ENCODE measurements at regions not wholly inside any gene's neighbourhood (a gene's known extent, or its start where the extent isn't known, plus 50 kb on each side); places are given as distances from the start of the nearest gene placed in this dataset.

DNA sequence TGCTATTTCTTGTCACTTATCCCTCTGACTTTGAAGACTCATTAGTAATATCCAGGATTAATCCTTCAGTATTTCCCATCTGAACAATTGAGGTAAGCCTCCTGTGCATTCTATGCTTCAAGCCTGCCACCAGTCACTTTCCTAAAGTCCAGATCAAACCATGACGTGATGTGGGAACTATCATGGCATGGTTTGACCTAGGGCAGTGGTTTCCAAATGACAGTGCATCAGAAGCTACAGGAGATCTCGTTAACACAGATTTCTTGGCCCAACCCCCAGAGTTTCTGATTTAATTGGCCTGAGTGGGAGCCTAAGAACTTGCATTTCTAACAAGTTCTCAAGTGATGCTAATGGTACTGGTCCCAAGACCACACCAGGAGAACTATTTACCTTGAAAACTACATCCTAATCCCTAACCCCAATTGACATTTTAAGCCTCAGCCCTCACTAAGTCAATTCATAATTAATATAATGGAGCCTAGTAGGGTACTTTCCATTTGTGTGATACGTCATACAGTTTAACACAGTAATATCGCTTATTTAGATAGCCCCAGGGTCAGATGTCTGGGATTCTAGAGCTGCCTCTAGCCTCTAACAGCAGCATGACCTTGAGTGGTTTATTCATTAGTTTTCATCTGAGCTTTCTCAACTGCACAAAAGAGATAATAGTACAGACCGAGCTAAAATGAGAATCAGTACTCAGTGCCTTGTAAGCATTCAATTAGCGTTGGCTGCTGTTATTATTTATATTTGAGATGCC is 907.6 kb downstream of the TFAP2A start:
- DNase-seq, result no peak

DNA sequence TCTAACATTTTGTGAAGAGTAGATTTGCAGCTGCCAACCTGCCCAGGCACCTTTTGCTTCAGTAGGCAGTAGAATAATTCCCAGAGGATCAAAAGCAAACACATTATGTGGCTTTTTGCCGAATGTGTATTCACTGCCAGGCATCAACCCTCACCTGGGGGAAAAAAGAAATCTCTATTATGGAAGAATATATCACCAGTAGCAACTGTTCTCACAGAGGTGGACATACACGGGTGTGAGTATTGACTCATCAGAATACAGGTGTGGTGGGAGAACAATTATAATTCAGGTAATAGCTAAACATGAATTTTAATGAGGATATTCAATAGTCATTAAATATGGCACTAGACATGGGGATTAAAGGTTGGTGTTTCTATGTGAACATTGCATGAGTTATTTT is 910.7 kb downstream of the TFAP2A start:
- DNase-seq, result no peak

DNA sequence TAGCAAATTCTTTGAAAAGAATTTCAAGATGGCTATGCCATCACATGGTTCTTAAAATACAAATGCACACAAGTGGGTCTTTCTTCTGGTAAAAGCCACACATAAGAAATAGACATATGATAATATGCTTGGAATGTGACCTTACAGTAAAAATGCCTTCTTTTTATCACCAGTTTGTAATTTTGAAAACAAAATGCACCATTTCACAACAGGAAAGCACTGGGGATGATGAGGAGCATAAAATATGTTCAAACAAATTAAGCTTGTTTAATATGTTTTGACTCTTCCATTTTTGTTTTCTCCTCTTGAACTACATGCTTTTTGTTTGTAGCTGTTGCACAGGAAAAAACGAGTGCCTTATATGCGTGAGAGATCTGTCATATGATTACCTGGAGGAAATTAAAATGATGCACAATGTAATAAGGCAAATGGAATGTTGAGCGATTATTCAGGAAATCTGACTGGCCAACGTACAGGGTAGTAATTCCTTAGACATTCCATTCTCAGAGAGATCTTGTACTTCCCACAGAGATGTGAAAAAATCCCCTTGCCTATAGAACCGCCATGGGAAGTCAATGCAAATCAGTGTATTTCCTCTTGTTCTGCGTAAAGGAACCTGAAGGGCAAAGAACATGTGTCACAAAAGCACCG is 911.6 kb downstream of the TFAP2A start:
- no peak for DNase-seq

DNA sequence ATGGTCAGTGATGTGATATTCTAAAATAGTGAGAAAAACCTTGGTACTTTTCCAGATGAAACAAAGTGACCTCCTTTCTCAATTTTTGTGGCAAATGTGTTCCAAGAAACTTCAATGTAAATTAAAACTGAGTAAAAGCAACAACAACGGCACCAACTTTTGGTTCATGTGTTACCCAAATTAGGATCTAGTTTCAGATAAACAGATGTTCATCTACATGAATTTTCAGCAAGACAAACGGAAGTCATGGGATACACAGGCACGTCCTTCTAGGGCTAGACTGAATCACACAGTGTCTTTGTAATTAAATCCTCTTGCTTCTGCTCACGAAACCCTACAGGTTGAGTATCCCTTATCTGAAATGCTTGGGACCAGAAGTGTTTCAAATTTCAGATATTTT is 915.2 kb downstream of the TFAP2A start:
- DNase-seq, result no peak

DNA sequence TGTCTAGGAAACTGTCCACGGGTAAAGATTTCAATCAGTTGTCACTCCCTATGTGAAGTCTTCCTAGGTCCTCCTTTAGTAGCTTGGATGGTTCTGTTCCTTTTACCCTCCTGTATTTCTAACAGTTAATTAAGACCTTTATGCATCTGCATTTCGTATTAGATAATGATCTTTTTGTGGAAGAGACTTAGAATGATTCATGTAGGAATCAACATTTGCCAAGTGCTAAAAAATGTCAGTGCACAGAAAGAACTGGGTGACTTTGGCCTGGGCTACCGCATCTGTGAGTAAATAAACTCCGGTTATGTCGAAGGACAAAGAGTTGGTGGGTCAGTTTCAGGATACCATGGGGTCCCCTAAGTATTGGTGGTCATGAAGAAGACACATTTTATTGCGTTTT is 918.0 kb downstream of the TFAP2A start:
- no peak for DNase-seq

DNA sequence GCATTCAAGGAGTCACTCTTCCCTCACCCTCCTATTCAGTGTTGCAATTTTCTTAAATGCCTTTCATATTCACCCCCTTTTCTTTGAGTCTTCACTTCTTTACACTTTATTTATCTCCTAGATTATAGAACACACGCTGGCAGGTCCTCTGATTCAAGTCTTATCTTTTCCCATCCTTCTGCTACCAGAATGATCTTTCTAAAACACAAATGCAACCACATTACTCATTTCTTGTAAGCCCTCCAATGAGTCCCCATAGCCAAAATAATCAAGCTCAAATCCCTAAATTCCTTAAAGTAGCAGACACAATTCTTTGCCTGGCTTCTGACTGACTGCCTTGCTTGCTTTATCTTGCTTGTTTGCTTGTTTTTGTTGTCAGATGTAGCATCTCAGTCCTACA is 920.0 kb downstream of the TFAP2A start:
- DNase-seq, result no peak

DNA sequence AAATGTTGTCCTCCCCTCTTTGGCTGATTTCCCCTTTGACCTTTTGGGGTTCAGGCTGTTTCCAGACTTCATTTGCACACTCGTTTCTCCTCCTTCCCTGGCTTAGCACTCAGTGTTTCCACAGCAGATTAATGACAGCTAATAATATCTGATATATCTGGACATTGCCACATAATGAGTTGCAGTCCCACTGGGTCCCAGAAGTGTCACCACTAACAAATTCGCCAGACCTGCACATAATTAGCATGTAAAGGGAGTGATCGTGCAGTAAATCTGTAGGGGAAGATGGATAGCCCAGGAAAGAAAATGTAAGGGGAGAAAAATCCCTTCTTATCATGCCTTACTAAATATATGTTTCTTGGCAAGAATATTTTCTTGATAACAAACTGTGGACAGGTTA is 922.1 kb downstream of the TFAP2A start:
- DNase-seq, result no peak

DNA sequence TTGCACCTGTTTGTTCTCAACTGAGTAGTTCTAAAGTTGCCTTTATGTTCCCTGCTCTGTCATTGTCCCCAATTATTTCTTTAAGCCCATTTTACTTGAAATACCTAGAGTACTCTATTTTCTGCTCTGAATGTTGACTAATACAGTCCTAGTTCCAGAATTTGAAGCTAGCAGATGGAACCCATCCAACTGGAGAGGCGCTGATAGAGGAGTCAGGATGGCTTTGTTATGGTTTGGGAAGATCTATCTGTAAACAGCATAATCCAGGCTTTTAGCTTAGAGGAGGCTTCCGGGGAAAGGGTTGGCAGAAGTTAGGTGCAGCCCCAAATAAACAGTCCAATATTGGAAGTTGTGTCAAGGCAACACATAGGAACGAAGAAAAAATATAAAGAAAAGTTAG is 927.7 kb downstream of the TFAP2A start:
- no peak for DNase-seq

DNA sequence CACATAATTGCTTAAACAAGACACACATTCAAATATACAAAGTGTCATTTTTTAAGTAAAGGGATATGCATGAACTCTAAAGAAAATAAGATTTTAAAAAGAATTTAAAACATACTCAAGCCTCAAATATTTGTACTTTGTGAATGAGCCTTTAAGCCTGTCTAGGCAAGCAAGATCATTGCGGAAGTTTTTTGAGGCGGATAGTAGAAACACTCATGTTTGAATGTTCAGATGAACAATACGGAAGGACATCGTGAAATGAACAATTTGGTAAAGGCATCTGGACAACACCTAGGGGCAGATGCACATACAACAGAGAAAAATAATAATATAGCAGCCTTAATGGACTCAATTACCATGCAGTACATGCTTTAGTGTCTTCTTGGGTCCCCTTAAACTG is 928.9 kb downstream of the TFAP2A start:
- DNase-seq, result no peak

DNA sequence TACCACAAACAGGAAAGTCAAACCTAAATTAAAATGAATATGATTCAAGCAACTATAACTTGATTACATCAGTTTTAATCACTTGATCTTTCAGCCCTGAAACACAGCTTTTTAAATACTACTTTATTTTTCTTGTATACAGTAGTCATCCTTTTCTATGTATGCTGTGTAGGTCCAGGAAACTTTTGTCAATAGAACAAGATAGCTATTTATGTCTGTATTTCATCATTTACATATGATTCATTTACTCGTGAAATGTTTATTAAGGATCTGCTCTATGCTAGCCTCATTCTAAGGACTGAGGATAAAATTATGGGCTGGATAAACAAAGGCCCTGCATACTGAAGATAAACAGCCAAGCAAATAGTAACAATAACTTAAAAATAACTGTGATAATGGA is 930.2 kb downstream of the TFAP2A start:
- DNase-seq, result no peak

DNA sequence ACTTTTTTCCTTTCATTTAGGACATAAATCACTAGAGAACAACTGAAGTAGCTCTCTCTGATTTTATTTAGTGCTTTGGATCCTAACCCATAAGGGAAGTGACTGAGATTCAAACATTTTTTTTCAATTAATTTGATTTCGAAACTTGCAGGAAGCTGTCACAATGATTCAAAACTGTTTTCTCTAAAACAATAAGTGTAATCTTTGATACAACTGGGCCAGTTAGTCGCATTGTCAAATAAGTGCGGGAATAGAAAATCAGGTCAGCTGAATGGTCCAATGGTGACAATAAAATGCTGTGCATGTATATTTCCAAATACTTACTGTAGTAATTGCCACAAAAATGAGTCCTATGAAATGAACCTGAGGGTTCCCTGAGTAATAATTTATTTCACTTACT is 930.8 kb downstream of the TFAP2A start:
- DNase-seq, result no peak

DNA sequence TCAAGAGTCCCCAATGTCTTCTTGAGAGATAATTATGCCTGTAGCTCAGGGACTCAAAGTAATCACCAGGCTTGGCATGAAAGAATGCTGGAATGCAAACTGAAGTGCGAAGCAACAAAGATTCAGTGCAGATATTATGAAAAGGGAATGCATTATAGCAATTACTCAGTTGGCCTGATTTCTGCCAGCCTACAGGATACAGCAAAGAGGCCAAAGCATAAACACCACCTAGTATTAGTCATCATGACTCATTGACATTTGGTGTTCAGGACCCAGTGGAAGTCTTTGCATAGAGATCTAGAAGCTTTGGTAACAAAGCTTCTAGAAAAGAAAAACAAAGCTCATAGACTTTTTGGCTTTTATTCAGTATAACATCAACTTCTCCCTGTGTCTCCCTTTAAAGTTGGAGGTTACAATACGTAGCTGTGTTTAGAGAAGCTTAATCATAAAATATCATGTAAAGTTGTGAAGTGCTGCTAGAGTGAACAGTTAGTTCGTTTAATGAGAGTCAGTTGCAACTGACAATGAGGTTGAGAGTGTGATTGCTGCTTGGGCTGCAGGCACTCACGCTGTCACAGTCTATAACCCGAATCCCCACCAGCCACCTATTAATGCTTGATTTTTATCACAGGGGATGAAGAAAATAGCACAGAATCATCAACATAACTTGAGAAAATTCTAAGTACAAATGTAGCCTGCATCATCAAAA is 932.7 kb downstream of the TFAP2A start:
- no peak for DNase-seq

DNA sequence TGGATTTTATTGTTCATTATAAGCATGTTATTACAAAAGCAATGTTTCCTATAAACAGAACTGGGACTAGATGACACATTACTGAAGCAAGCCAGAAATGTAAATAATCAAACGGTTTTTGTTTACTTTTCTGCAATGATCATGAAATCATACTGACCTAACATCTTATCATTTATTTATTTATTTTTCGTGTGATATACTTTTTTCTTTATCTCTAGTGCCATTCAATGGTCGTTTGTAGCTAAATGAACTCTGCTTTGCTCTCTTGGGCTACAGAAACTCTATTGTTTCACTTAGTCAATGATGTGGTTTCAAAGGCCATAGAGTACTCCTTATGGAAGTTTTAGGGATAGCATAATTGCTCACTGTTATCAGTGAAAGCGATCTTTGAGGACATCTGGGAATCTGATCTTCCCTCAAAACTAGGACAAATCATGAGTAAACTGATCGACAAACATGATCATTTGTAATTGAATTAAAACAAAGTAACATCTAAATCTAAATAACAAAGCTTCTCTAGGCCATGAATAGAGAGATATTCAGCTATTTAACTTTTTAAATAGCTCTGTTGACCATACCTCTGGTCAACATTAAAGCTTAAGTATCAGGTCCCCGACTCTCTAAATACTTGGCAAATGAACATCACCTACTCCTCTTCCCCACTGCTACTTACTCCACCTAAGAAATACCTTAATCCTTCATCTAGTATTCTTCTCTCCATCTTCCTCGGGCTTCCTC is 933.4 kb downstream of the TFAP2A start:
- no peak for DNase-seq

DNA sequence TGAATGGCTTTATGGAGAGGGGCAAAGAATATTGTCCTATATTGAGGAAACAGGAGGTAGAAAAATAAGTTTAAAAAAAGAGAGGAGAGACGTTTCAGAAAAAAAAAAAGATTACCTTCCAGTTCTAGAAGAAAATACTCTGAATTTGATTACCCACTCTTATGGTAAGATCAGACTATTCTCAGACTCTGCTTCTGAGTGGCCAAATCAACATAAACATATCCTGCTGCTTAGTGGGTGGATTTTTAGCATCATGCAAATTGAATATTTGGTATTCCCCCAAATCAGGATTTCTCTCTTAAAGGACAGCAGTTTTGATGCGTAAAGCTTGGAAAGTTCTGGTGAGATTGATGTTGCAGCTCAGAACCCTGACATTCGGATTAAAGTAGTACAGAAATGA is 946.6 kb downstream of the TFAP2A start:
- no peak for DNase-seq

DNA sequence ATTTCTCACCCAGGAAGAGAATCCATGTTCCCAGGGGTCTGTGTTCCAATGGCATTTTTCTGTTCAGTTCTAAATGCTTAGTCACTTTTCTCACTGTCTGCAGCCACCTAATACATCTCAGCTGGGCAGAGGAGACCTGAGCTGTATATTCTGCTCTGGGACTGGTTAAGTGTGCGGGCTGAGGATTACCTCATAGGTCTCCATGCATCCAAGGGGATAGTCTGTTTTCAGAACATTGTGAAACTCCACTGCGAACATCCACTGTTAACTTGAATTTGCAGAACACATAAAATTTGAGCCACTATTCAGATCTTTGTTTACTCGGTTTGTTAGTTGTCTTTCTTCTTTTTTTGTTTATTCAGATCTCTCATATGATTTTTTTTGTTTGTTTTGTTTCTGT is 947.1 kb downstream of the TFAP2A start:
- no peak for DNase-seq

DNA sequence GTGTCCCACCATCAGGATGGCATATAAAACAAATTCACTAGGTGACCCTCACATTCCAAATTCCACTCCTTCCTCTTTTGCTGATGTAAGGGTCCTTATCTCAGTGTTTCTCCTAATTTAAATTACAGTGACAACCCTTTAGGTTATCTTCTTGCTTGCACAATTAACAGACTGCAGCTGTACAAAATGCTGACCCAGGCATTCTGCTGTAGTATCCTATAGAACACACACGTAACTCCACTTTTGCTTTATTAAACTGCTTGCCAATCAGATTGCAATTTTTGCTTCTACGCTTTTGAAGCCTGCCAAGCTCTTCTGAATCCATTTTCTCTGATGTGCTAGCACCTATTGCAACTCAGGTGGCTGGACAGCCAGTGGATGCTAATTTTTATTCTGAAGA is 950.3 kb downstream of the TFAP2A start:
- DNase-seq, result no peak

DNA sequence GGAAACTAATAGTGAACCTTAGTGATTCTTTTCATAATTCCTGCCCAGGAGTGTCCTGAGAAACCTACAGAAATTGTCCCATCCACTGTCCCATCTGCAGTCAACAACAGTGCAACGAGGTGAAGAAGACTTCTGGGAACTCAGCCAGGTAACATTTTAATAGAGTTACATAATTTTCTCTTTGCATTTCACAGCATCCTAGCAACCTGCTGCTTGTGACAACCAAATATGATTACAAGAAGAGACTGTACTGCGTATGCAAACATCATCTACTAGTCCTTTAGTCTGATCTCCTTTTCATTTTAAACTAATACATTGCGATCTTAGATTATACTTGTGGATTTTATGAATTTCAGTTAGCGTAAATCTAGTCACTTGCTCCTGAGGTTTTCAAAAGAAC is 951.6 kb downstream of the TFAP2A start:
- no peak for DNase-seq

DNA sequence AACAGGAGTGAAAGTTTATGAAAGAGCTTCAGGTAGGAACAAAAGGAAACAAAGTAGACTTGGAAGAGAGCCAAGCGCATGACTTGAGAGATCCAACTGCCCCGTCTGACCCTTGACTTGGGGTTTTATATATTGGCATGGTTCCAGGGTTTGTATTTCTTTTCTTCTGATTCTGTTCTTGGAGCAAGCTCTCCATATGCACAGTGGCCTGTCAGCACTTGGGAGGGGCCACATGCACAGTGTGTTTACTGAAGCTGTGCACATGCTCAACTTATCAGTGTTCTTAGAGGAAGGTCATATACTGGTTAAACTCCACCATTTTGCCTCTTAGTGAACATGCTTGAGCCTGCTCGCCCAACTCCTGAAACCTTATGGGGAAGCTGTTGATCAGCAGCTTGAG is 953.7 kb downstream of the TFAP2A start:
- DNase-seq, result no peak

DNA sequence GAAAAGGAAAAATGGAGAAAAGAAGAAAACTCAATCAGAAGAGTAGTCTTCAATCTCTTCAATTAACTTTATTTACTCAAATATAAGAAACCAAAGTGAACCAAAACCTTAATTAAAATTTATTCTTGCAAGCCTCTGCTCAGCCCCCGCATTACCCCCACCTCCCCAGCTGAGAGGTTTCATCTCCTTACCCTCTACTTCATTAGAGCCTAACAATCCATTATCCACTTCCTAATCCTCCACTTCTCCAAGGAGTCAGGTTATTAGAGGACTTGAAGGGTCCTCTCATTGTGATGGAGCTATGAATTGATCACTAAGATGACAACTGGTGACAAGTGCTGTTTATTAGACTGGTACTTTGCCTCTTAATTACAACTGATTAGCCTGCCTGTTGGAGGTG is 956.5 kb downstream of the TFAP2A start:
- DNase-seq, result no peak

DNA sequence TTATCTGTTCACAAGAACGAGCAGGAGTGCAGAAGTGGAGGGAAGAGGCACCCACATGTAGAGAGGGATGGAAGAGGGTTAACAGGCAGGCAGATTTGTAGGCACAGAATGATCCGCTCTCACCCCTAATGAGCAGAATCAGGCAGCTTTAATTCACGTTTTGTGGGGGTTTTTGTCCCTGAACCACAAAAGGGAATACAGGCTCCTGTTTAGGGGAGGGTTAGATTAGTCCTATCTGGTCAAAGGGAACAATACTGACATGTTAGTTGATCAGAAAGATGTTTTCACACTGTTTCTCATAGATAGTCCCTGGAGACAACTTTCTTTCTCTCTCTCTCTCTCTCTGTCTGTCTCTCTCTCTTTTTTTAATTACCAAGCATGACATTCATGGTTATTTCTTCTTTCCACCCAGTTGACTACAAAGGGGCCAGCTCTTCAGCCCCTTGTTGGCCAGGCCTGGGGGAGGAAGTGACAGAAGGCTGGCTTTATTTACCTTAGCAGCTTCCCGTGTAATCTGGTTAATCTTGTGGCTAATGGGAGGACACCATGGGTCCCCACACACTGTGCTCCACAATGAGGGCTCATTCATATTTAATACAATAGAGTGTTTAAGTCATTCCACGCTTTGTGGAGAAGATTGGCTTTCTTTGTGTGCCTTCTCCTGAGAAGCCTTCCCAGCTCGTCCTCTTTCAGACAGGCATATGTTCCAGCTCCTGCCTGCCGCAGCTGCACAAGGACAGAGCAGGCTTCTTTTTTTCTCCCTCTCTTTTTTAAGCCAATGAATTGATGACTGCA is 958.8 kb downstream of the TFAP2A start:
- DNase-seq, result no peak

DNA sequence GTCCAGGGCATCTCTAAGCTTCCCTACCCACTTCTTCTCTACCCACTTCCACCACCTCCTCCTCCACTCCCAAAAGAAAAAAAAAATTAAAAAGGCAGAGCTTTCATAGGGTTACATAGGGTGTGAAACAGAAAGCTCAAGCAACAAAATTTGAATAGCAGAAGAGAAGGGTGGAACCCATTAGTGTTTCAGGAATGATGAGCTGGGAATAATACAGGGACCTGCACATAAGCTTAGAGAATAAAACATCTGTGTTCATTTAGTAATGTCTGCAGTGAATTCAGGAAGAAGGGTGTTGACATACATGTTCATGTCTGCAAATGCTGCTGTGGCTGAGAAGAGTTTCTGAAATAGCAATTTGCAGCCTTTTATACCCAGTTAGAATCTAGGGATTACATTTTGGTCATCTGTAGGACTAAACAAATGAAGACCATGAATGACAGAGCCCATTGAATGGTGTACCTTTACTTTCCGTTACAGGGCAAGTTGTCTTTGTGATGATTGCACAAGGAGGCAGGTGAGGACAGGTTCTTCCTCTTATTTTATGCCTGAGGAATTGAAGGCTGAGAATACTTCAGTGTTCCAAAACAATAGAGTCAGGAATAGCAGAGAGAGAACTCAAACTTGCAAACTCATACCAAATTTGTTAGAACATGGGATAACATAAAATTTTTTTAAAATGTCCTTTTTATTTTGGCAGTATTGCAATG is 975.1 kb downstream of the TFAP2A start:
- DNase-seq, result no peak

DNA sequence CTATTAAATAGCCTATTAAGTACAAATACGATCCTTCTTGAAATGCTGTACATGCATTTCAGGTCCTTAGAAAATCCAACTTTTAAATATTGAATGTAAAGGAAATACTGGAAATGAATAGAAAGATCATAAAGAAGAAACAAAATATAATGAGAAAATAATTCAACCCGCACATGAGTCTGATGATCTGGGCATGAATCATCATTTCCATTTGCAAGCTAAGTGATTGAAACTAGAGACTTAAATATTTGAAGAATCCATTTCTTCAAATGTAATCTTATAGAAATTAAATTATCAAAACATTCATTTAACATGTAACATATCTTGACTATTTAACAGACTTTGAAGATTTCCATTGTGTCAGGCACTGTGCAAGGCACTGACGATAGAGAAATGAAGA is 977.0 kb downstream of the TFAP2A start:
- DNase-seq, result no peak

Measured in NK-92 treated with Interleukin-12 subunit alpha and Interleukin-12 subunit beta, amount 100 ng/mL, for 24 hours (cell line).